GM12875 (cell line): ENCODE measurements at regions not wholly inside any gene's neighbourhood (a gene's known extent, or its start where the extent isn't known, plus 50 kb on each side); places are given as distances from the start of the nearest gene placed in this dataset.

Experiments used
- H3K4me3 ChIP-seq: one replicate; pipeline ENCODE4 v1.5.1; 2011; ENCODE audit warnings: low read depth, low read length, control low read depth
- TF ChIP-seq, protein P1 (sequence below): IDR thresholded peaks from 2 replicates; pipeline ENCODE4 v1.5.1; 2011; ENCODE audit warnings: low read depth, mild to moderate bottlenecking, control low read depth, inconsistent platforms, low read length, moderate library complexity, borderline replicate concordance; ENCODE audit not compliant: insufficient read depth

DNA sequence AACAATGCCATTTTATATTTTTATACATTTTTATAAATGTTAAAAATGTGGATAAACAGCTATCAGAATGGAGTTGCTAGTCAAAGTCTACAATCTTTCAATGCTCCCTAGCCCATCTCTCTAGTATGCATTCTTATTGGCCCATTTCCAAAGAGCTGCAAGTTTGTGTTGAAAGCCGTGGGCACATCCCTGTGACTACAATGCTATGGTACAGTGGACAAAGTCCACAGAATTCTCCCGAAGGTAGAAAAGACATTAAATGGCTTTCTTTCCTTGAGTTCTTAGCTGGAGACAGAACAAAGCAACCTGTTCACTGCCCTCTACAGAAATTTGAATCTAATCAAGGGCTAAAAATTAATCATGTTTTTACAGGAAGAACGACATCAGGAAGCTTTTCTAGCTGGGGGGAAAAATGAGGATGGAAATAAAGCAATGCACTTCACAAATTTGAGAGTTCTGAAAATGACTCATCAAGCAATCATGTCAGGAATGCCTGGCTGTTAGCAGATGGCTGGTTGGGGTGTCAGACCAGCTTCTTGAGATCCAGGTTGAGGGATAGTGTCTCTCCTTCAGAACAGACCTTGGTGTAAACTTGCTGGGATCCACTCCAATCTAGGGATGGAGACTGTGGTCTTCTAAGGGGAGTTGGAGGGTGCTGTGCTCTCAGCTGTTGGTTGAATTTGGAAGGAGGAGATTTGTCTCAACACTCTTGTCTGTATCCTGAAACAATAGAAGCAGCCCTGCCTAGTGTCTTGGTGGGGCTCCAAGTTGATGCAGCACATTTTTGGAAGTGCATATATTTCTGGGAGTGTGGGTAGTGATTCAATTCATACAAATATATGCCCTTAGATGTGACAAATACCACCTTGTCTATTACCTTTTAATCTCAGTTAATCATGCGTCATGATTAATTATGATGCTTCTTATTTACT lies 143.4 kb upstream of the PHACTR1 start:
- no peak overlapping the region for H3K4me3 ChIP-seq
- TF ChIP-seq, protein P1, sequence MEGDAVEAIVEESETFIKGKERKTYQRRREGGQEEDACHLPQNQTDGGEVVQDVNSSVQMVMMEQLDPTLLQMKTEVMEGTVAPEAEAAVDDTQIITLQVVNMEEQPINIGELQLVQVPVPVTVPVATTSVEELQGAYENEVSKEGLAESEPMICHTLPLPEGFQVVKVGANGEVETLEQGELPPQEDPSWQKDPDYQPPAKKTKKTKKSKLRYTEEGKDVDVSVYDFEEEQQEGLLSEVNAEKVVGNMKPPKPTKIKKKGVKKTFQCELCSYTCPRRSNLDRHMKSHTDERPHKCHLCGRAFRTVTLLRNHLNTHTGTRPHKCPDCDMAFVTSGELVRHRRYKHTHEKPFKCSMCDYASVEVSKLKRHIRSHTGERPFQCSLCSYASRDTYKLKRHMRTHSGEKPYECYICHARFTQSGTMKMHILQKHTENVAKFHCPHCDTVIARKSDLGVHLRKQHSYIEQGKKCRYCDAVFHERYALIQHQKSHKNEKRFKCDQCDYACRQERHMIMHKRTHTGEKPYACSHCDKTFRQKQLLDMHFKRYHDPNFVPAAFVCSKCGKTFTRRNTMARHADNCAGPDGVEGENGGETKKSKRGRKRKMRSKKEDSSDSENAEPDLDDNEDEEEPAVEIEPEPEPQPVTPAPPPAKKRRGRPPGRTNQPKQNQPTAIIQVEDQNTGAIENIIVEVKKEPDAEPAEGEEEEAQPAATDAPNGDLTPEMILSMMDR: no peak

DNA sequence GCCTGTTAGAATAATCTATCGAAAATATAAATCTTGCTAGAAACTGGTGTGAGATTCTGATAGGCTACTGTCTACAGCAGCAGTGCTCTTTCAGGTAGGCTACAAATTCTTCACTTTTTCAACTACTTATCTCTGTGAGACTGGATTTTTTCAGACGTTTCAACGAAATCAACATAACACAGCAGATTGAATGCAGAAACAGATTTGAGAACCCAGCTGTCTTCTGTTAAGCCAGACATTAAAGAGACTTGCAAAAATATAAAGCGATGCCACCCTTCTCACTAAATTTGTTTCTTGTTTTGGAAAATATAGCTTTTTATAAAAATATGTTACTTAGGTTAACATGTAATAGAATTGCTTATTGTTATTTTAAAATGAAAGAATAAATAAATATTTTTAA lies 140.6 kb upstream of the PHACTR1 start:
- TF ChIP-seq, protein P1: no peak
- no peak overlapping the region for H3K4me3 ChIP-seq

GRCh38 chr6:12576389-12576788 lies 140.2 kb upstream of the PHACTR1 start:
- TF ChIP-seq, protein P1: no peak
- H3K4me3 ChIP-seq: no peak overlapping the region

- no peak overlapping the region for H3K4me3 ChIP-seq
- TF ChIP-seq, protein P1: no peak
Observed at GRCh38 chr6:12577124-12577850, 139.3 kb upstream of the PHACTR1 start.

- TF ChIP-seq, protein P1: no peak
- no peak overlapping the region for H3K4me3 ChIP-seq
Observed at GRCh38 chr6:12578097-12578496, 138.5 kb upstream of the PHACTR1 start.

DNA sequence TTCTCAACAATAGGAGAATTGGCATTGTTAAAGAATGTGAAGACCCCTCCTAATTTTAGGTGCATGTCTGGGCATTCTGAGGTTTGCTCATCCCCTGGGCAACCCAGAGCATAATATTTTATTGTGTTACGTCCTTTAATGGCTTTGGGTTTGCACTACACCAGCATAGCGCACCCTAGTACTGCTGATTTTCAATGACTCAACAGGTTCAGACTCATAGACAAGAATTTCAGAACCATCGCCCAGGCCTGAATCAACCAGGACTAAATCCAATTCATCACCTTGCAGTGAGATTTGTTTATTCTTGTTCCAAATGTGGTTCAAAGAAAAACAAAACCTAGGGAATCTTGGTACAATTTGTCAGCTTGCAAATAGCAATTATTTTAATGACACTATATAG lies 137.8 kb upstream of the PHACTR1 start:
- no peak overlapping the region for H3K4me3 ChIP-seq
- TF ChIP-seq, protein P1: no peak
